ENCODE measurements at regions not wholly inside any gene's neighbourhood (a gene's known extent, or its start where the extent isn't known, plus 50 kb on each side); places are given as distances from the start of the nearest gene placed in this dataset.

DNA sequence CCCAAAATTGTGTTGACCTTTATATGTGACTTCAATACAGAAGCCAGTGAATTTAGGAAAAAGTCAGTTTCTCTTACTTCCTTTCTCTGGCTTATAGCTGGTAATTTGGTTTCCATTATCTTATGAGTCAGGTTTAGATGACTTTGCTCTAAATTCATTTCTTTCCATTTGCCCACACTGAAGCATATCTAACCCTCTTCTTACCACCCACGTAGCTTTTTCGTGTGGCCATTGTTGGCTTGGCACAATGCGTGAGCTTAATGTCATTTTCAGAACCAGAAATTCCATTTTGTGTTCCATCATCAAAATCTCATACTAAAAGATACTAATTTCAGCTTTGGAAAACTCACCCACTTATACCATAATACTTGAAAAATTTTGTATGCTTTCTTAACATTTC, 271.2 kb downstream of the INHBA start:
- no peak overlapping the region for H3K4me3 ChIP-seq (ENCODE audit: low read depth, low read length)
- TF ChIP-seq, protein P1, sequence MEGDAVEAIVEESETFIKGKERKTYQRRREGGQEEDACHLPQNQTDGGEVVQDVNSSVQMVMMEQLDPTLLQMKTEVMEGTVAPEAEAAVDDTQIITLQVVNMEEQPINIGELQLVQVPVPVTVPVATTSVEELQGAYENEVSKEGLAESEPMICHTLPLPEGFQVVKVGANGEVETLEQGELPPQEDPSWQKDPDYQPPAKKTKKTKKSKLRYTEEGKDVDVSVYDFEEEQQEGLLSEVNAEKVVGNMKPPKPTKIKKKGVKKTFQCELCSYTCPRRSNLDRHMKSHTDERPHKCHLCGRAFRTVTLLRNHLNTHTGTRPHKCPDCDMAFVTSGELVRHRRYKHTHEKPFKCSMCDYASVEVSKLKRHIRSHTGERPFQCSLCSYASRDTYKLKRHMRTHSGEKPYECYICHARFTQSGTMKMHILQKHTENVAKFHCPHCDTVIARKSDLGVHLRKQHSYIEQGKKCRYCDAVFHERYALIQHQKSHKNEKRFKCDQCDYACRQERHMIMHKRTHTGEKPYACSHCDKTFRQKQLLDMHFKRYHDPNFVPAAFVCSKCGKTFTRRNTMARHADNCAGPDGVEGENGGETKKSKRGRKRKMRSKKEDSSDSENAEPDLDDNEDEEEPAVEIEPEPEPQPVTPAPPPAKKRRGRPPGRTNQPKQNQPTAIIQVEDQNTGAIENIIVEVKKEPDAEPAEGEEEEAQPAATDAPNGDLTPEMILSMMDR (IDR thresholded peaks at IDR 0.05; ENCODE audit: low read depth, low read length), result no peak

DNA sequence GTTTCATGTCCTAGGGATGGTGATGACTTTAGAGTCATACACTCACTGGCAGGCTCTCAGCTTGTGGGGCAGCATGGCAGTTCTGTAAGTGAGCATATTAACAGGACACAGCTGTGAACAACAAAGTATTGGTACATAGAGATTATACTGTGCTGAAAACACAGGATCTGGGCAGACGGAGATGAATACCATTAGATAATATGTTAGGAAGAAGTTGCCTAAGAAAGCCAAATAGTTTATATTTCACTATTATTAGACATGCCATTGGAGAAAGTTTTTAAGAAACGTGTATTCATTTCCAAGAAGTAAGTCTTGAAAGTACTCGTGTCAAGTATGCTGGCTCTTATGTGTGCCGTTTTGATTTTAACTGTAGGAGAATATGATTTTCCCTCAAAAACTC, 274.5 kb downstream of the INHBA start:
- TF ChIP-seq, protein P1 (IDR thresholded peaks at IDR 0.05; ENCODE audit: low read depth, low read length), result no peak
- no peak overlapping the region for H3K4me3 ChIP-seq (ENCODE audit: low read depth, low read length)

DNA sequence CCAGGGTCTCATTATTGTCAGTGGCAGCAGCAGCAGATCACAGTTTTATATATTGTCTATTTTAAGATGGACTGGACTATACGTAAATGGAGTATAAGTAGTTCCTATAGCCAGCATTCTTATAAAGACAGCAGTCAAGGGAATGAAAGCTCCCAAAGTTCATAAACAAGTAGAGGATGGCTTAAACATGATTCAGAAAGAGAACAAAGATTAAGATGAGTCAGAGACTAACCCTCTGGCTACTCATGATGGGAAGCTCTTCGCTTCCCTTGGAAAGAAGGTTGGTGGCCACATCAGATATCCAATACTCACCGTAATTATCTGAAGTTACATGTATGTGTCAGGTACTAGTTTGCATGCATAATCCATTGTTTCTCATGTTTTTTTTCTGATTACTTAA, 277.0 kb downstream of the INHBA start:
- TF ChIP-seq, protein P1 (IDR thresholded peaks at IDR 0.05; ENCODE audit: low read depth, low read length), result no peak
- H3K4me3 ChIP-seq (ENCODE audit: low read depth, low read length), result no peak overlapping the region

DNA sequence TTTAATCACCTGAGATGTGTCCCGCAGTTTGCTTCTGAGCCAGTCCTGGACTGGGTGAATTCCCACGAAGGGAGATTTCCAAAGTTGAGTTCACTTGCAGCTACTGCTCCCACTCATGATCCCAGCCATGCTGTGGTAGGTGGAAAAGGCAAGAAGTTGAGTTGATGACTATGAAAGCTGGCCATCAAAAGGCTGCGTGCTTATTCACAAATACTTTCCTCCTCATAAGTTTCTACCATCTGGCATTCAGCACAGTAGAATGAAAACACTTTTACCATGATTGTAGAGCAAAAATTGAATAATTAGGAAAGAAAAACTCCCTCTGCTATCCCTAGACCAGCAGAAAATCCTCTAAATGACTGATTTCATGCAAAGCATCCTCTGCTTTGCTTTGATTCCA, 281.8 kb downstream of the INHBA start:
- TF ChIP-seq, protein P1 (IDR thresholded peaks at IDR 0.05; ENCODE audit: low read depth, low read length), result no peak

DNA sequence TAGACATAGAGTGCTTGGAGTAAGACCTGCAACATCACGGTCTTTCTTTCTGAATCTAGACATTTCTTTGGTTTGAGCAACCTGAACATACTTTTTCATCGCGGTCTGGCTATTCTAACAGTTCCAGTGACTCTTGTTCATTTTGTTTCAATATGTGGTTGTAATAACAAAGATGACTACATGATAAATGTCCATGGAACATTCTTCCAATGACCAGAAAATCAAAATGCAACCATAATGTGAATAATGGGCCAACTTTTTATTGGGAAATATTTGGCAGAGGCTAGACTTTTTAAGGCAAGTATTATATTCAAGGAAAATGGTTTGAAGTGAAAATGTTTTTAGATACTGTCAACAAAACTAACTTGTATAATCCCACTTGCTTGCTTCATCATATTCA, 282.5 kb downstream of the INHBA start:
- TF ChIP-seq, protein P1 (IDR thresholded peaks at IDR 0.05; ENCODE audit: low read depth, low read length), result no peak
- no peak overlapping the region for H3K4me3 ChIP-seq (ENCODE audit: low read depth, low read length)

More for the DNA sequence above, 281.8 kb downstream of the INHBA start:
- no peak overlapping the region for H3K4me3 ChIP-seq (ENCODE audit: low read depth, low read length)

DNA sequence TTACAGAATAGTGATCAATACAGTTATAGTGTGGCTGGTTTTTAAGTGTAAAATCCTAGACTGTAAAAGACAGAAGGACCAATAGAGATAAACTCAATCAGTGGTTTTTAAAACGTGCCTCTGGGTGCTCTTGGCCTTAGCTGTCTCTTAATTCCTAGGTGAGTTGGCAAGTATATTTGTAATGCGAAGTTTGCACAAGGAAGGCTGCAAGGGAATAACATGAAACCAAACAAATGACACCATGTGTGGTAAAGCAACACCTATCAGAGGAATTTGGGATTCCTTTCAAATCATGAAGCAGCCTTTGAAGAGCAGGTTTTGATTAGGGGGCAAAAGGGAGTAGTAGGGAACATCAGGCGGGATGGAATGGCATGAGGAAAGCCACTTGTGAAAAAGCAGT, 284.6 kb downstream of the INHBA start:
- no peak overlapping the region for H3K4me3 ChIP-seq (ENCODE audit: low read depth, low read length)
- TF ChIP-seq, protein P1 (IDR thresholded peaks at IDR 0.05; ENCODE audit: low read depth, low read length), result no peak

DNA sequence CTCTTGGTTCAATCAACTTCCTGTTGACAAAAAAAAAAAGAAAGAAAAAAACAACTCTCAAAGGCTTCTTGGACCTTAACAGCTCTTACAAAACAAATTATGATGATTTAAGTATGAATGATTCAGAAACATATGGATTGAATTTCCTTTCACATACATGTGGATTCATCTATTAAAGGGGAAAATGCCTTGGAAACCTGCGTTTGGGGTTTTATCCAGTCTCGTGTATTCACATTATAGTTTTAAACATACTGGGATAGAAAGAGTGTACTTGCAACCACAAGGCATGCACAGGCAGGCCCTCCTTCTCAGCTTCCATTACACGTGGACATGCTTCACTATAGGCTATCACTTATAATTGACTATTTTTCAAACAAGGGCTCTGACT, 286.7 kb downstream of the INHBA start:
- TF ChIP-seq, protein P1 (IDR thresholded peaks at IDR 0.05; ENCODE audit: low read depth, low read length), result no peak
- H3K4me3 ChIP-seq (ENCODE audit: low read depth, low read length), result no peak overlapping the region

Data from WI38 (cell line).